G401.6 (cell line): ENCODE measurements at regions not wholly inside any gene's neighbourhood (a gene's known extent, or its start where the extent isn't known, plus 50 kb on each side); places are given as distances from the start of the nearest gene placed in this dataset.
"Not testable (repeated sequence)": the region's sequence is repeated elsewhere in the genome, so short reads cannot be mapped to it uniquely, and the experiment has no call there.

ENCODE experiments used
- FAIRE-seq: peaks from 2 replicates; lab custom pipeline; 2012; peaks lifted over from hg19 to GRCh38; lab: Jason Lieb, UNC

GRCh38 chr22:49697047-49697446 lies 130.6 kb downstream of the BRD1 start:
- FAIRE-seq: no peak

GRCh38 chr22:49694462-49695260 lies 133.0 kb downstream of the BRD1 start:
- no peak for FAIRE-seq

GRCh38 chr22:49693848-49694247 lies 133.8 kb downstream of the BRD1 start:
- FAIRE-seq: no peak

- no peak for FAIRE-seq
These were observed 134.3 kb downstream of the BRD1 start for GRCh38 chr22:49693416-49693815.

GRCh38 chr22:49692499-49693225 lies 135.0 kb downstream of the BRD1 start:
- no peak for FAIRE-seq

- no peak for FAIRE-seq
These were observed 136.4 kb downstream of the BRD1 start for GRCh38 chr22:49691256-49691655.

GRCh38 chr22:49690454-49690853 lies 137.2 kb downstream of the BRD1 start:
- FAIRE-seq: no peak

- FAIRE-seq: no peak
These were observed 137.8 kb downstream of the BRD1 start for GRCh38 chr22:49689858-49690257.

GRCh38 chr22:49689255-49689770 lies 138.4 kb downstream of the BRD1 start:
- FAIRE-seq: no peak

GRCh38 chr22:49688516-49689254 lies 139.0 kb downstream of the BRD1 start:
- FAIRE-seq: no peak

GRCh38 chr22:49687786-49688515 lies 139.7 kb downstream of the BRD1 start:
- FAIRE-seq: no peak

- no peak for FAIRE-seq
These were observed 140.3 kb downstream of the BRD1 start for GRCh38 chr22:49687333-49687732.

- FAIRE-seq: no peak
These were observed 141.0 kb downstream of the BRD1 start for GRCh38 chr22:49686495-49687219.

GRCh38 chr22:49685686-49686085 lies 142.0 kb downstream of the BRD1 start:
- FAIRE-seq: no peak

GRCh38 chr22:49685116-49685515 lies 142.6 kb downstream of the BRD1 start:
- no peak for FAIRE-seq

- no peak for FAIRE-seq
These were observed 144.6 kb downstream of the BRD1 start for GRCh38 chr22:49683032-49683431.

GRCh38 chr22:49680819-49681218 lies 146.9 kb downstream of the BRD1 start:
- FAIRE-seq: not testable (repeated sequence)

GRCh38 chr22:49678842-49679170 lies 148.9 kb downstream of the BRD1 start:
- no peak for FAIRE-seq

- FAIRE-seq: no peak
These were observed 149.4 kb downstream of the BRD1 start for GRCh38 chr22:49678137-49678841.

GRCh38 chr22:49677495-49677889 lies 150.2 kb downstream of the BRD1 start:
- FAIRE-seq: no peak
